Mesendoderm (in vitro differentiated cells): ENCODE measurements at regions not wholly inside any gene's neighbourhood (a gene's known extent, or its start where the extent isn't known, plus 50 kb on each side); places are given as distances from the start of the nearest gene placed in this dataset.
"Not testable (repeated sequence)": the region's sequence is repeated elsewhere in the genome, so short reads cannot be mapped to it uniquely, and the experiment has no call there.

Experiments used
- DNase-seq: peaks from one replicate; pipeline ENCODE4 v3.0.0; 2013
- H2AK5ac ChIP-seq: 2 replicates; pipeline ENCODE4 v1.6.1; 2013; ENCODE audit warnings: low read length, inconsistent platforms
- H2BK120ac ChIP-seq: 2 replicates; pipeline ENCODE4 v1.6.1; 2013; ENCODE audit warnings: low read depth, mild to moderate bottlenecking, low read length, moderate library complexity, mixed read lengths
- H2BK15ac ChIP-seq: replicated peaks from 2 replicates; pipeline ENCODE4 v1.6.1; 2013; ENCODE audit warnings: low read depth, mild to moderate bottlenecking, moderate library complexity
- H2BK5ac ChIP-seq: 2 replicates; pipeline ENCODE4 v1.6.1; 2013; ENCODE audit warnings: low read length, inconsistent platforms
- H3K18ac ChIP-seq: 2 replicates; pipeline ENCODE4 v1.6.1; 2013; ENCODE audit warnings: mild to moderate bottlenecking, low read length, mixed read lengths
- H3K23ac ChIP-seq: one replicate; pipeline ENCODE4 v1.6.1; 2013; ENCODE audit warnings: low read length
- H3K27ac ChIP-seq: 2 replicates; pipeline ENCODE4 v1.5.1; 2013; ENCODE audit warnings: low read depth, mild to moderate bottlenecking, inconsistent platforms, low read length, moderate library complexity
- H3K27me3 ChIP-seq: 2 replicates; pipeline ENCODE4 v1.6.1; 2013; ENCODE audit warnings: low read length, control low read depth, mild to moderate bottlenecking, inconsistent platforms; ENCODE audit not compliant: insufficient read depth, poor library complexity
- H3K36me3 ChIP-seq: 2 replicates; pipeline ENCODE4 v1.6.1; 2013; ENCODE audit warnings: low read length, inconsistent platforms; ENCODE audit not compliant: control insufficient read depth, insufficient read depth
- H3K4ac ChIP-seq: one replicate; pipeline ENCODE4 v1.6.1; 2013; ENCODE audit warnings: low read depth, mild to moderate bottlenecking, low read length, moderate library complexity
- H3K4me1 ChIP-seq: 2 replicates; pipeline ENCODE4 v1.6.1; 2013; ENCODE audit warnings: low read depth, low read length, inconsistent platforms; ENCODE audit not compliant: control insufficient read depth
- H3K4me2 ChIP-seq: 2 replicates; pipeline ENCODE4 v1.6.1; 2013; ENCODE audit warnings: low read length
- H3K4me3 ChIP-seq: 2 replicates; pipeline ENCODE4 v1.5.1; 2013; ENCODE audit warnings: mild to moderate bottlenecking, low read length
- H3K56ac ChIP-seq: one replicate; pipeline ENCODE4 v1.6.1; 2013; ENCODE audit warnings: low read length
- H3K79me1 ChIP-seq: 2 replicates; pipeline ENCODE4 v1.6.1; 2013; ENCODE audit warnings: low read length, inconsistent platforms
- H3K79me2 ChIP-seq: 2 replicates; pipeline ENCODE4 v1.6.1; 2013; ENCODE audit warnings: mild to moderate bottlenecking, low read length; ENCODE audit not compliant: control insufficient read depth, insufficient read depth
- H3K9ac ChIP-seq: 2 replicates; pipeline ENCODE4 v1.6.1; 2013; ENCODE audit warnings: low read length, inconsistent platforms
- H4K5ac ChIP-seq: one replicate; pipeline ENCODE4 v1.6.1; 2013; ENCODE audit warnings: low read length
- H4K8ac ChIP-seq: one replicate; pipeline ENCODE4 v1.6.1; 2013; ENCODE audit warnings: low read depth, mild to moderate bottlenecking, control low read depth, low read length, moderate library complexity
- WGBS: extraction: QIAGEN DNeasy Blood & Tissue Kit; methylation state at CpG from one replicate; pipeline ENCODE4 v1.1.7; 2013; ENCODE audit warnings: low lambda C conversion rate, missing lambda C conversion rate; ENCODE audit not compliant: insufficient coverage; ENCODE audit errors: extremely low coverage; 5-methylcytosine and 5-hydroxymethylcytosine counted together

DNA sequence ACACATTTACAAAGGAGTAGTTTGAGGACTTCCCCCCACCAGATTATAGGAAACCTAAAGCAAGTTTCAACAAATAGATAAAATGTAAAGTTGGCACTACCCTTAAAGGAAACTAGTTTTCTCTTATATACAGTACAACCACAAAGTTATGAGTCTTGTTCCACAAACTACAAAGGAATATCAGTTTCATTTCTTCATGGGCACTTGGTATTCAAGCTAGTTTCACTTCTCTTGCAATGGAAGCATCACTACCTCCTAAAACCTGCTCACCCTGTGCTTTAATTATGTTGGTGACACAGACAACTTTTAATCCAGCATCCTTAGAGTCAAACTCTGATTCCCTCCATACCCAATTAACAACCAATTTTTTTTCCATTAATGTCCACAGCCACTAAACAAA is 707.0 kb downstream of the ROBO2 start:
- no peak for DNase-seq
- no peaks in the 10 kb centered on the region for H3K79me2 ChIP-seq
- no peaks in the 10 kb centered on the region for H3K27me3 ChIP-seq

DNA sequence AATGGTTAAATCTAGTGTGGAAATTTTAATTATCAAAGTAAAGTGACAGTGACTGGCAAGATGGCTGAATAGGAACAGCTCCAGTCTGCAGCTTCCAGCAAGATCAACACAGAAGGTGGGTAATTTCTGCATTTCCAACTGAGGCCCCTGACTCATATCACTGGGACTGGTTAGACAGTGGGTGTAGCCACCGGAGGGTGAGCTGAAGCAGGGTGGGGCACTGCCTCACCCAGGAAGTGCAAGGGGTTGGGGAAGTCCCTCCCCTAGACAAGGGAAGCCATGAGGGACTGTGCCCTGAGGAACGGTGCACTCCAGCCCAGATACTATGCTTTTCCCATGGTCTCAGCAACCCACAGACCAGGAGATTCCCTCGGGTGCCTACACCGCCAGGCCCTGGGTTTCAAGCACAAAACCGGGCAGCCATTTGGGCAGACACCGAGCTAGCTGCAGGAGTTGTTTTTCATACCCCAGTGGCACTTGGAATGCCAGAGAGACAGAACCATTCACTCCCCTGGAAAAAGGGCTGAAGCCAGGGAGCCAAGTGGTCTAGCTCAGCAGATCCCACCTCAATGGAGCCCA is 716.6 kb downstream of the ROBO2 start:
- not testable (repeated sequence) for H3K4me1 ChIP-seq, H3K79me1 ChIP-seq
- no CpG with 5 or more reads among the region's 6 CpGs for WGBS

More for the DNA sequence above, 707.0 kb downstream of the ROBO2 start:
- Histone ChIP-seq H3K27ac (no peak overlapping the region), H2AK5ac (no peak overlapping the region), H3K9ac (no peak overlapping the region), H2BK15ac (no peak overlapping the region), H3K4me3 (no peak overlapping the region), H3K4me2 (no peak overlapping the region), H4K5ac (no peak overlapping the region), H3K23ac (no peak overlapping the region), H3K56ac (no peak overlapping the region), H4K8ac (no peak overlapping the region), H3K4me1 (no peaks in the 10 kb centered on the region), H3K4ac (no peak overlapping the region), H3K79me1 (no peaks in the 10 kb centered on the region), H2BK5ac (no peak overlapping the region), H3K18ac (no peak overlapping the region), H3K36me3 (no peaks in the 10 kb centered on the region), H2BK120ac (no peak overlapping the region)

DNA sequence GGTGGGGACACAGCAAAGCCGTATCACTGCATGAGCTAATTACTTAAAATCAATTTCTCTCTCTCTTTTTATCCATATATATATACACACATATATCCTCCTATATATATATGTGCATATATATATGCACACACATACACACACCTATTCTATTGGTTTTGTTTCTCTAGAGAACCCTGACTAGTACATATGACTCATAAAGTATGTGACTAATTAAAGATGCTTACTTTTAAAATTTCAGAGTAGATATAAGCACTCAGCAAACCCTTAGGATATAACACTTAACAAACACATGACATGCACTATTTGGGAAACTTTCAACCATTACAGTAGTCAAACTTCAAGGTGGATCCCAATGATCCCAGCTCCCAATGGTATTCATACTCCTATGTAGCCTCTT is 732.6 kb downstream of the ROBO2 start:
- no peak overlapping the region for H3K9ac ChIP-seq
- no peaks in the 10 kb centered on the region for H3K4me1 ChIP-seq

More for the DNA sequence above, 716.6 kb downstream of the ROBO2 start:
- H4K5ac ChIP-seq, H2BK5ac ChIP-seq, DNase-seq, H3K4me3 ChIP-seq, H3K4ac ChIP-seq, H3K23ac ChIP-seq, H3K56ac ChIP-seq, H3K27ac ChIP-seq, H3K36me3 ChIP-seq, H2BK120ac ChIP-seq, H3K4me2 ChIP-seq, H2AK5ac ChIP-seq, H3K79me2 ChIP-seq, H3K27me3 ChIP-seq, H3K9ac ChIP-seq, H3K18ac ChIP-seq, H2BK15ac ChIP-seq, H4K8ac ChIP-seq: not testable (repeated sequence)

GRCh38 chr3:77773084-77773483 is 733.2 kb downstream of the ROBO2 start:
- Histone ChIP-seq H3K27me3 (no peaks in the 10 kb centered on the region), H3K23ac (no peak overlapping the region), H3K4me3 (no peak overlapping the region), H3K27ac (no peak overlapping the region), H2BK120ac (no peak overlapping the region), H3K9ac (no peak overlapping the region), H2AK5ac (no peak overlapping the region), H3K56ac (no peak overlapping the region), H4K5ac (no peak overlapping the region), H3K36me3 (no peaks in the 10 kb centered on the region), H3K79me2 (no peaks in the 10 kb centered on the region), H3K18ac (no peak overlapping the region), H3K4me1 (no peaks in the 10 kb centered on the region), H3K79me1 (no peaks in the 10 kb centered on the region), H2BK15ac (no peak overlapping the region), H3K4ac (no peak overlapping the region), H3K4me2 (no peak overlapping the region), H4K8ac (no peak overlapping the region), H2BK5ac (no peak overlapping the region)
- WGBS: no CpG with 5 or more reads among the region's 3 CpGs
- no peak for DNase-seq

More for the DNA sequence above, 732.6 kb downstream of the ROBO2 start:
- Histone ChIP-seq H3K4me3 (no peak overlapping the region), H2BK15ac (no peak overlapping the region), H2AK5ac (no peak overlapping the region), H3K27me3 (no peaks in the 10 kb centered on the region), H2BK120ac (no peak overlapping the region), H3K79me2 (no peaks in the 10 kb centered on the region), H3K36me3 (no peaks in the 10 kb centered on the region), H2BK5ac (no peak overlapping the region), H3K23ac (no peak overlapping the region), H3K27ac (no peak overlapping the region), H4K8ac (no peak overlapping the region), H3K79me1 (no peaks in the 10 kb centered on the region), H3K4ac (no peak overlapping the region), H4K5ac (no peak overlapping the region), H3K18ac (no peak overlapping the region), H3K56ac (no peak overlapping the region), H3K4me2 (no peak overlapping the region)
- DNase-seq: no peak
- WGBS: no CpG with 5 or more reads among the region's 1 CpG

DNA sequence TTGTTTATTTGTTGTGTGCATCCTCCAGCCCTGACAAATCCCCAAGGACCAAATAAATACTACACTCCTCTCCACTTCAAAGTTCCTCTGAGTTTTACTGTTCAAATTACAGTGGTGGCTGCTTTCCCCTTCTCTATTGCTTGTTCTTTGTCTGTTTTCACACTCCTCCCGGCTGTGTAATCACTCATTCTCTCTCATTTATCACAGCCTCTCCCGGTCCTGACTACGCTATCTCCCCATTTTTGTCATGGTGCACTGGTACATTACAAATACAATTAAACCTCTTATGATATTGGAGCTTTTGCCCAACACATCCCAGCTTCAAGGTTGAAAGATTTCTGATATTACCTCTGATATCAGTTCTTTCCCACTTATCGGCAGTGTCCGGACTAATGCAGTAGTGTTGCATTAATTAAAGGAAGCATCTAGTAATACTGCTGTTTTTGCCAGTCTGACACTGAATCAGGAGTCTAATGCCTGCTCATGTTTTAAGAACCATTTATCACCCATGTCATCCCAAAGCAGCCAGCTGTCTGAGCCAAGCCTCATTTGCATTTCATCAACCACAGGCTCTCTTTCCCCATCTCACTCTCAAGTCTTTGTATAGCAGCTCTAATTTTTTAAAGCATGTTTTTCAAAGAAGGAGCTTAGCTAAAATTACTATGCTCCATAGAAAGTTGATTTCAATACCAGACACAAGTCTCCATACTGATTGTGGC is 740.5 kb downstream of the ROBO2 start:
- no peaks in the 10 kb centered on the region for H3K4me1 ChIP-seq
- H3K4me2 ChIP-seq: no peak overlapping the region
- WGBS: no CpG with 5 or more reads among the region's 5 CpGs

GRCh38 chr3:77786216-77786615 is 746.3 kb downstream of the ROBO2 start:
- Histone ChIP-seq H3K4ac (no peak overlapping the region), H2BK15ac (no peak overlapping the region), H3K27me3 (no peaks in the 10 kb centered on the region), H4K5ac (no peak overlapping the region), H3K79me2 (no peaks in the 10 kb centered on the region), H3K4me2 (no peak overlapping the region), H3K56ac (no peak overlapping the region), H3K23ac (no peak overlapping the region), H2BK5ac (no peak overlapping the region), H3K79me1 (no peaks in the 10 kb centered on the region), H2AK5ac (no peak overlapping the region), H3K4me3 (no peak overlapping the region), H4K8ac (no peak overlapping the region), H2BK120ac (no peak overlapping the region), H3K9ac (no peak overlapping the region), H3K18ac (no peak overlapping the region), H3K36me3 (no peaks in the 10 kb centered on the region), H3K27ac (no peak overlapping the region), H3K4me1 (no peaks in the 10 kb centered on the region)
- no CpG with 5 or more reads among the region's 1 CpG for WGBS
- no peak for DNase-seq

More for the DNA sequence above, 740.5 kb downstream of the ROBO2 start:
- Histone ChIP-seq H2BK15ac (no peak overlapping the region), H2BK5ac (no peak overlapping the region), H3K79me2 (no peaks in the 10 kb centered on the region), H3K27ac (no peak overlapping the region), H3K23ac (no peak overlapping the region), H3K36me3 (no peaks in the 10 kb centered on the region), H4K5ac (no peak overlapping the region), H2AK5ac (no peak overlapping the region), H3K4ac (no peak overlapping the region), H3K56ac (no peak overlapping the region), H4K8ac (no peak overlapping the region), H3K9ac (no peak overlapping the region), H3K79me1 (no peaks in the 10 kb centered on the region), H3K4me3 (no peak overlapping the region), H2BK120ac (no peak overlapping the region), H3K27me3 (no peaks in the 10 kb centered on the region), H3K18ac (no peak overlapping the region)
- no peak for DNase-seq
